HUDEP-2 (cell line): ENCODE measurements at regions not wholly inside any gene's neighbourhood (a gene's known extent, or its start where the extent isn't known, plus 50 kb on each side); places are given as distances from the start of the nearest gene placed in this dataset.

Source experiments
- DNase-seq, 76 experiments: peaks; one replicate each; lab custom pipeline; 2025; ENCODE audit not compliant: unreplicated experiment in 76 of 76; lab: John Stamatoyannopoulos, UW

- DNase-seq = no peak
Observed at GRCh38 chr19:16022251-16022650, 54.0 kb upstream of the TPM4 start.

- no peak for DNase-seq
Observed at GRCh38 chr19:16022681-16023080, 53.6 kb upstream of the TPM4 start.

- no peak for DNase-seq
Observed at GRCh38 chr19:16023146-16023915, 53.0 kb upstream of the TPM4 start.

GRCh38 chr19:16024266-16025107, 51.8 kb upstream of the TPM4 start:
- DNase-seq = no peak

- DNase-seq = peak in 28 of 76 experiments; percentile 11 to 60 (median 26)
Observed at GRCh38 chr19:16025108-16026101, 50.9 kb upstream of the TPM4 start.

GRCh38 chr19:16026131-16026530, 50.2 kb upstream of the TPM4 start:
- no peak for DNase-seq
